ENCODE measurements at regions not wholly inside any gene's neighbourhood (a gene's known extent, or its start where the extent isn't known, plus 50 kb on each side); places are given as distances from the start of the nearest gene placed in this dataset.

DNA sequence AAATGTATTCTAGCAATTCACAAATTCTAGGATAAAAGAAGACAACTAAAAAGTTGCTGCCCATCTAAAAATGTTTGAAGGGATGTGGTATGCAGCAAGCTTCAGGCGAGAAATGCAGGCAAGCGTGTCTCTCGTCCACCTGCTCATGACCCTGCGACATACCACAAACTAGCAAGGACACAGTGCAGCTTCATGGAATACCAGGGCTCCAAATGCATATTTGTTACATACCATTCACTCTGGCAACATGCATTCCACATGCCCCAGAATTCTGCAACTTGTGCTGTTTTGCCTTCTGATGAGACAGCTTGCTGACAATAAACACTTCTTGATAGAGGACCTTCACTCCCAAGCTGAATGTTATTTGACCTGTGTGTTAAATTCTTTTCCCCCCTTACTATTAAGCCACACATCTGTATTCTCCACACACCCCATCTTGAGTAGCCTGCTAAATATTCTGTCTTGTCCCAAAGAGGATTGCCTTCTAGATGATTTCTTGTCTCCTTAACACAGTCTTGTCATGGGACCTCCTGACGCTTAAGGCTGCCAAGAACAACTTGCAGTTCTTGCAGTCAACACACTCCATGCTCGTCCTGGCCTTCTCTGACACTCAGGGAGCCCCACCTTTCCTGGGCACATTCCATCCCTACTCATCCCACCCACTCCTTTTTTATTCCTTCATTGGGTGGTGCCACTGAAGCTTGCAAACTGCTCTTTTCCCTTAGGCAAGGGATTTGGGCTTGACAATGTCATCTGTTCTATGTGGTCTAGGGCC lies 340.5 kb downstream of the PIK3R1 start:
- TF ChIP-seq, protein P1, sequence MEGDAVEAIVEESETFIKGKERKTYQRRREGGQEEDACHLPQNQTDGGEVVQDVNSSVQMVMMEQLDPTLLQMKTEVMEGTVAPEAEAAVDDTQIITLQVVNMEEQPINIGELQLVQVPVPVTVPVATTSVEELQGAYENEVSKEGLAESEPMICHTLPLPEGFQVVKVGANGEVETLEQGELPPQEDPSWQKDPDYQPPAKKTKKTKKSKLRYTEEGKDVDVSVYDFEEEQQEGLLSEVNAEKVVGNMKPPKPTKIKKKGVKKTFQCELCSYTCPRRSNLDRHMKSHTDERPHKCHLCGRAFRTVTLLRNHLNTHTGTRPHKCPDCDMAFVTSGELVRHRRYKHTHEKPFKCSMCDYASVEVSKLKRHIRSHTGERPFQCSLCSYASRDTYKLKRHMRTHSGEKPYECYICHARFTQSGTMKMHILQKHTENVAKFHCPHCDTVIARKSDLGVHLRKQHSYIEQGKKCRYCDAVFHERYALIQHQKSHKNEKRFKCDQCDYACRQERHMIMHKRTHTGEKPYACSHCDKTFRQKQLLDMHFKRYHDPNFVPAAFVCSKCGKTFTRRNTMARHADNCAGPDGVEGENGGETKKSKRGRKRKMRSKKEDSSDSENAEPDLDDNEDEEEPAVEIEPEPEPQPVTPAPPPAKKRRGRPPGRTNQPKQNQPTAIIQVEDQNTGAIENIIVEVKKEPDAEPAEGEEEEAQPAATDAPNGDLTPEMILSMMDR (IDR thresholded peaks at IDR 0.05) = no peak
- TF ChIP-seq POLR2AphosphoS5 (IDR thresholded peaks at IDR 0.05; ENCODE audit: low read depth, low read length) = no peak
- TF ChIP-seq, protein P2, sequence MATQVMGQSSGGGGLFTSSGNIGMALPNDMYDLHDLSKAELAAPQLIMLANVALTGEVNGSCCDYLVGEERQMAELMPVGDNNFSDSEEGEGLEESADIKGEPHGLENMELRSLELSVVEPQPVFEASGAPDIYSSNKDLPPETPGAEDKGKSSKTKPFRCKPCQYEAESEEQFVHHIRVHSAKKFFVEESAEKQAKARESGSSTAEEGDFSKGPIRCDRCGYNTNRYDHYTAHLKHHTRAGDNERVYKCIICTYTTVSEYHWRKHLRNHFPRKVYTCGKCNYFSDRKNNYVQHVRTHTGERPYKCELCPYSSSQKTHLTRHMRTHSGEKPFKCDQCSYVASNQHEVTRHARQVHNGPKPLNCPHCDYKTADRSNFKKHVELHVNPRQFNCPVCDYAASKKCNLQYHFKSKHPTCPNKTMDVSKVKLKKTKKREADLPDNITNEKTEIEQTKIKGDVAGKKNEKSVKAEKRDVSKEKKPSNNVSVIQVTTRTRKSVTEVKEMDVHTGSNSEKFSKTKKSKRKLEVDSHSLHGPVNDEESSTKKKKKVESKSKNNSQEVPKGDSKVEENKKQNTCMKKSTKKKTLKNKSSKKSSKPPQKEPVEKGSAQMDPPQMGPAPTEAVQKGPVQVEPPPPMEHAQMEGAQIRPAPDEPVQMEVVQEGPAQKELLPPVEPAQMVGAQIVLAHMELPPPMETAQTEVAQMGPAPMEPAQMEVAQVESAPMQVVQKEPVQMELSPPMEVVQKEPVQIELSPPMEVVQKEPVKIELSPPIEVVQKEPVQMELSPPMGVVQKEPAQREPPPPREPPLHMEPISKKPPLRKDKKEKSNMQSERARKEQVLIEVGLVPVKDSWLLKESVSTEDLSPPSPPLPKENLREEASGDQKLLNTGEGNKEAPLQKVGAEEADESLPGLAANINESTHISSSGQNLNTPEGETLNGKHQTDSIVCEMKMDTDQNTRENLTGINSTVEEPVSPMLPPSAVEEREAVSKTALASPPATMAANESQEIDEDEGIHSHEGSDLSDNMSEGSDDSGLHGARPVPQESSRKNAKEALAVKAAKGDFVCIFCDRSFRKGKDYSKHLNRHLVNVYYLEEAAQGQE (IDR thresholded peaks at IDR 0.05; ENCODE audit: insufficient read depth in 1 of 2, low read depth in 2 of 2, low read length in 1 of 2) = no peak
